ENCODE measurements at regions not wholly inside any gene's neighbourhood (a gene's known extent, or its start where the extent isn't known, plus 50 kb on each side); places are given as distances from the start of the nearest gene placed in this dataset.

GRCh38 chrX:20668550-20668949 is 401.8 kb upstream of the RPS6KA3 start:
- no peak overlapping the region for H3K4me3 ChIP-seq (ENCODE audit: low read length)
- no peak for TF ChIP-seq CTCF (conservative IDR thresholded peaks at IDR 0.05; ENCODE audit: low read length)
- DNase-seq (ENCODE audit: low read depth): no peak

- no peak for TF ChIP-seq CTCF (conservative IDR thresholded peaks at IDR 0.05; ENCODE audit: low read length)
- H3K4me3 ChIP-seq (ENCODE audit: low read length): no peak overlapping the region
- no peak for DNase-seq (ENCODE audit: low read depth)
These were observed 399.6 kb upstream of the RPS6KA3 start for GRCh38 chrX:20666331-20666730.

- TF ChIP-seq CTCF (conservative IDR thresholded peaks at IDR 0.05; ENCODE audit: low read length): no peak
- DNase-seq (ENCODE audit: low read depth): peak; percentile 79
- no peak overlapping the region for H3K4me3 ChIP-seq (ENCODE audit: low read length)
These were observed 398.8 kb upstream of the RPS6KA3 start for GRCh38 chrX:20665481-20665880.

GRCh38 chrX:20664774-20665173 is 398.1 kb upstream of the RPS6KA3 start:
- TF ChIP-seq CTCF (conservative IDR thresholded peaks at IDR 0.05; ENCODE audit: low read length): no peak
- no peak for DNase-seq (ENCODE audit: low read depth)

GRCh38 chrX:20664131-20664530 is 397.4 kb upstream of the RPS6KA3 start:
- no peak overlapping the region for H3K4me3 ChIP-seq (ENCODE audit: low read length)
- no peak for TF ChIP-seq CTCF (conservative IDR thresholded peaks at IDR 0.05; ENCODE audit: low read length)
- no peak for DNase-seq (ENCODE audit: low read depth)

More at GRCh38 chrX:20664774-20665173, 398.1 kb upstream of the RPS6KA3 start:
- H3K4me3 ChIP-seq (ENCODE audit: low read length): no peak overlapping the region

GRCh38 chrX:20663336-20663735 is 396.6 kb upstream of the RPS6KA3 start:
- TF ChIP-seq CTCF (conservative IDR thresholded peaks at IDR 0.05; ENCODE audit: low read length): no peak
- DNase-seq (ENCODE audit: low read depth): no peak
- H3K4me3 ChIP-seq (ENCODE audit: low read length): no peak overlapping the region

- TF ChIP-seq CTCF (conservative IDR thresholded peaks at IDR 0.05; ENCODE audit: low read length): no peak
- no peak overlapping the region for H3K4me3 ChIP-seq (ENCODE audit: low read length)
- no peak for DNase-seq (ENCODE audit: low read depth)
These were observed 390.0 kb upstream of the RPS6KA3 start for GRCh38 chrX:20656721-20657120.

All from AG10803 (cell line).